GM19468 (cell line): ENCODE measurements at regions not wholly inside any gene's neighbourhood (a gene's known extent, or its start where the extent isn't known, plus 50 kb on each side); places are given as distances from the start of the nearest gene placed in this dataset.
"Not testable (repeated sequence)": the region's sequence is repeated elsewhere in the genome, so short reads cannot be mapped to it uniquely, and the experiment has no call there.

Experiments used
- ATAC-seq: cut with Tn5 transposase; IDR thresholded peaks from one replicate; pipeline ENCODE4 v1.9.1; 2021; ENCODE audit warnings: mild to moderate bottlenecking, moderate library complexity, moderate number of reproducible peaks; ENCODE audit not compliant: unreplicated experiment; ENCODE audit errors: extremely low read depth

GRCh38 chr6:151671195-151671594 is 136.3 kb upstream of the ESR1 start:
- no peak for ATAC-seq

- no peak for ATAC-seq
These were observed 132.9 kb upstream of the ESR1 start for GRCh38 chr6:151674578-151674977.

GRCh38 chr6:151675746-151676459 is 131.6 kb upstream of the ESR1 start:
- ATAC-seq, result no peak

- no peak for ATAC-seq
These were observed 131.0 kb upstream of the ESR1 start for GRCh38 chr6:151676460-151676945.

GRCh38 chr6:151677404-151677803 is 130.1 kb upstream of the ESR1 start:
- ATAC-seq, result no peak

GRCh38 chr6:151679081-151679480 is 128.4 kb upstream of the ESR1 start:
- ATAC-seq, result no peak

GRCh38 chr6:151679941-151680340 is 127.5 kb upstream of the ESR1 start:
- no peak for ATAC-seq

- no peak for ATAC-seq
These were observed 126.5 kb upstream of the ESR1 start for GRCh38 chr6:151680846-151681432.

GRCh38 chr6:151681433-151682059 is 125.9 kb upstream of the ESR1 start:
- ATAC-seq, result no peak

- ATAC-seq, result no peak
These were observed 125.2 kb upstream of the ESR1 start for GRCh38 chr6:151682251-151682650.

GRCh38 chr6:151682922-151683321 is 124.6 kb upstream of the ESR1 start:
- ATAC-seq, result no peak

GRCh38 chr6:151683381-151683780 is 124.1 kb upstream of the ESR1 start:
- no peak for ATAC-seq

GRCh38 chr6:151689499-151690201 is 117.8 kb upstream of the ESR1 start:
- ATAC-seq, result no peak

GRCh38 chr6:151690303-151690702 is 117.2 kb upstream of the ESR1 start:
- ATAC-seq, result no peak

GRCh38 chr6:151690768-151691562 is 116.5 kb upstream of the ESR1 start:
- ATAC-seq, result peak; percentile 98

- ATAC-seq, result no peak
These were observed 115.3 kb upstream of the ESR1 start for GRCh38 chr6:151692216-151692615.

- ATAC-seq, result no peak
These were observed 114.1 kb upstream of the ESR1 start for GRCh38 chr6:151693366-151693765.

- ATAC-seq, result no peak
These were observed 112.3 kb upstream of the ESR1 start for GRCh38 chr6:151695156-151695555.

- not testable (repeated sequence) for ATAC-seq
These were observed 111.2 kb upstream of the ESR1 start for GRCh38 chr6:151696302-151696701.
